ENCODE measurements at regions not wholly inside any gene's neighbourhood (a gene's known extent, or its start where the extent isn't known, plus 50 kb on each side); places are given as distances from the start of the nearest gene placed in this dataset.

GRCh38 chr2:129337076-129337475 lies 642.4 kb upstream of the RAB6C start:
- no peaks in the 10 kb centered on the region for H3K4me1 ChIP-seq (ENCODE audit: low read depth, poor library complexity, severe bottlenecking)
- no peak overlapping the region for H3K4me2 ChIP-seq
- H3K79me2 ChIP-seq (ENCODE audit: insufficient read depth, low read depth) = no peaks in the 10 kb centered on the region
- H3K36me3 ChIP-seq (ENCODE audit: insufficient read depth) = no peaks in the 10 kb centered on the region
- no peaks in the 10 kb centered on the region for H3K27me3 ChIP-seq (ENCODE audit: insufficient read depth, low read depth)
- TF ChIP-seq CTCF (conservative IDR thresholded peaks at IDR 0.05; ENCODE audit: low read depth, low read length) = no peak
- no peak overlapping the region for H3K4me3 ChIP-seq (IDR thresholded peaks at IDR 0.05; ENCODE audit: insufficient read depth, low read depth, low read length)
- H3K9ac ChIP-seq = no peak overlapping the region
- no peak overlapping the region for H2AFZ ChIP-seq (ENCODE audit: low read depth)
- H4K20me1 ChIP-seq (ENCODE audit: insufficient read depth) = no peaks in the 10 kb centered on the region
- no peak overlapping the region for H3K27ac ChIP-seq

- no peak overlapping the region for H3K4me2 ChIP-seq
- H2AFZ ChIP-seq (ENCODE audit: low read depth) = no peak overlapping the region
- H3K4me1 ChIP-seq (ENCODE audit: low read depth, poor library complexity, severe bottlenecking) = no peaks in the 10 kb centered on the region
- H3K27me3 ChIP-seq (ENCODE audit: insufficient read depth, low read depth) = no peaks in the 10 kb centered on the region
- no peak for TF ChIP-seq CTCF (conservative IDR thresholded peaks at IDR 0.05; ENCODE audit: low read depth, low read length)
- no peak overlapping the region for H3K4me3 ChIP-seq (IDR thresholded peaks at IDR 0.05; ENCODE audit: insufficient read depth, low read depth, low read length)
- no peak overlapping the region for H3K9ac ChIP-seq
- H4K20me1 ChIP-seq (ENCODE audit: insufficient read depth) = no peaks in the 10 kb centered on the region
- H3K27ac ChIP-seq = no peak overlapping the region
- no peaks in the 10 kb centered on the region for H3K36me3 ChIP-seq (ENCODE audit: insufficient read depth)
- H3K79me2 ChIP-seq (ENCODE audit: insufficient read depth, low read depth) = no peaks in the 10 kb centered on the region
Measured at GRCh38 chr2:129345540-129345939, 633.9 kb upstream of the RAB6C start.

- no peak overlapping the region for H2AFZ ChIP-seq (ENCODE audit: low read depth)
- no peak overlapping the region for H3K27ac ChIP-seq
- H3K36me3 ChIP-seq (ENCODE audit: insufficient read depth) = no peaks in the 10 kb centered on the region
- no peaks in the 10 kb centered on the region for H3K27me3 ChIP-seq (ENCODE audit: insufficient read depth, low read depth)
- TF ChIP-seq CTCF (conservative IDR thresholded peaks at IDR 0.05; ENCODE audit: low read depth, low read length) = no peak
- no peaks in the 10 kb centered on the region for H3K79me2 ChIP-seq (ENCODE audit: insufficient read depth, low read depth)
- H3K4me1 ChIP-seq (ENCODE audit: low read depth, poor library complexity, severe bottlenecking) = no peaks in the 10 kb centered on the region
- H4K20me1 ChIP-seq (ENCODE audit: insufficient read depth) = no peaks in the 10 kb centered on the region
- no peak overlapping the region for H3K9ac ChIP-seq
- no peak overlapping the region for H3K4me3 ChIP-seq (IDR thresholded peaks at IDR 0.05; ENCODE audit: insufficient read depth, low read depth, low read length)
- H3K4me2 ChIP-seq = no peak overlapping the region
Measured at GRCh38 chr2:129347486-129348217, 631.8 kb upstream of the RAB6C start.

- Histone ChIP-seq H3K4me1 (ENCODE audit: low read depth, poor library complexity, severe bottlenecking) (no peaks in the 10 kb centered on the region), H3K79me2 (ENCODE audit: insufficient read depth, low read depth) (no peaks in the 10 kb centered on the region), H3K36me3 (ENCODE audit: insufficient read depth) (no peaks in the 10 kb centered on the region), H3K4me3 (IDR thresholded peaks at IDR 0.05; ENCODE audit: insufficient read depth, low read depth, low read length) (no peak overlapping the region), H3K27me3 (ENCODE audit: insufficient read depth, low read depth) (no peaks in the 10 kb centered on the region), H3K27ac (no peak overlapping the region), H2AFZ (ENCODE audit: low read depth) (no peak overlapping the region), H3K4me2 (no peak overlapping the region), H4K20me1 (ENCODE audit: insufficient read depth) (no peaks in the 10 kb centered on the region), H3K9ac (no peak overlapping the region)
- no peak for TF ChIP-seq CTCF (conservative IDR thresholded peaks at IDR 0.05; ENCODE audit: low read depth, low read length)
Measured at GRCh38 chr2:129354631-129355030, 624.8 kb upstream of the RAB6C start.

Data from KMS-11 (cell line).